C4-2B (cell line): ENCODE measurements at regions not wholly inside any gene's neighbourhood (a gene's known extent, or its start where the extent isn't known, plus 50 kb on each side); places are given as distances from the start of the nearest gene placed in this dataset.

Experiments used
- H3K27ac ChIP-seq: fragments of 450-650 bp; 2 replicates; pipeline ENCODE4 v1.5.1; 2017
- ZFX ChIP-seq: fragments of 450-650 bp; IDR thresholded peaks from 2 replicates; pipeline ENCODE4 v1.6.1; 2017
- TF ChIP-seq, protein P1 (sequence below): fragments of 450-650 bp; conservative IDR thresholded peaks from 2 replicates; pipeline ENCODE4 v1.5.1; 2017; ENCODE audit warnings: mild to moderate bottlenecking

DNA sequence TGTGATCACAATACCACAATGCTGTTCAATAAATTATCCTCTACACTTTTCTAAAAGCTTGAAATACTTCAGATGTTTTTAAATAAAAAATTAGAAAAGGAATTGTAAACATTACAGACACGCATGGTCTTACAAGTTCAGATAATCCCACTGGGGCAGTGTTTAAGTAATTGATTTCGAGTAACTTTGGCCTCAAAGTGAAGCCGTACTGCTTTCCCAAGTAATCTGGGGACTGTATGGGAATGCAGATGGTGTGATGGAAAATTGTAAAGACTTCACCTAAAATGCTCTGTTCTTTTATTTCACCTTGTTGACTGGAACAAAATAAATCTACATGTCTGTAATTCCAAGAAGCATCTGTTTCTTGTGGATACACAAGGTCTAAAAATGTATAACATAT, 401.7 kb upstream of the LYPLAL1 start:
- H3K27ac ChIP-seq, result no peak overlapping the region
- no peak for TF ChIP-seq ZFX
- TF ChIP-seq, protein P1, sequence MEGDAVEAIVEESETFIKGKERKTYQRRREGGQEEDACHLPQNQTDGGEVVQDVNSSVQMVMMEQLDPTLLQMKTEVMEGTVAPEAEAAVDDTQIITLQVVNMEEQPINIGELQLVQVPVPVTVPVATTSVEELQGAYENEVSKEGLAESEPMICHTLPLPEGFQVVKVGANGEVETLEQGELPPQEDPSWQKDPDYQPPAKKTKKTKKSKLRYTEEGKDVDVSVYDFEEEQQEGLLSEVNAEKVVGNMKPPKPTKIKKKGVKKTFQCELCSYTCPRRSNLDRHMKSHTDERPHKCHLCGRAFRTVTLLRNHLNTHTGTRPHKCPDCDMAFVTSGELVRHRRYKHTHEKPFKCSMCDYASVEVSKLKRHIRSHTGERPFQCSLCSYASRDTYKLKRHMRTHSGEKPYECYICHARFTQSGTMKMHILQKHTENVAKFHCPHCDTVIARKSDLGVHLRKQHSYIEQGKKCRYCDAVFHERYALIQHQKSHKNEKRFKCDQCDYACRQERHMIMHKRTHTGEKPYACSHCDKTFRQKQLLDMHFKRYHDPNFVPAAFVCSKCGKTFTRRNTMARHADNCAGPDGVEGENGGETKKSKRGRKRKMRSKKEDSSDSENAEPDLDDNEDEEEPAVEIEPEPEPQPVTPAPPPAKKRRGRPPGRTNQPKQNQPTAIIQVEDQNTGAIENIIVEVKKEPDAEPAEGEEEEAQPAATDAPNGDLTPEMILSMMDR, result no peak

DNA sequence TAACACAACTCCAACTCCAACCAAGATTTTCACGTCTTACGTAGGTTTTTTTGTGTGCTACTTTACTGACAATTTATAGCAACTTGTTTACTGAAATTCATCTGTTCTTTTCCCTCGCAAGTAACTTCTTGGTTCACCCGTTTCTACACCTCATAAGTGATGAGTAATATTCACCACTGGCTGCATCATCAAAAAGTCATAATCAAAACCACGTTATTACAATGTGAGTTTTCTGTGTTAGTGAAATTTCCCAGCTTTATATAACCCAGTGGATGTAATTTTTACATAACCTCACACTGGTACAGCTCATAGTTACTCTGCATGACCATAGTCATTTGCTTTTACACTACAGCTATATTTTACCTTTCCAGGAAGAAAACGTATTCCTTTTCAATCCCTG, 401.1 kb upstream of the LYPLAL1 start:
- TF ChIP-seq, protein P1, result no peak
- no peak for TF ChIP-seq ZFX
- no peak overlapping the region for H3K27ac ChIP-seq

DNA sequence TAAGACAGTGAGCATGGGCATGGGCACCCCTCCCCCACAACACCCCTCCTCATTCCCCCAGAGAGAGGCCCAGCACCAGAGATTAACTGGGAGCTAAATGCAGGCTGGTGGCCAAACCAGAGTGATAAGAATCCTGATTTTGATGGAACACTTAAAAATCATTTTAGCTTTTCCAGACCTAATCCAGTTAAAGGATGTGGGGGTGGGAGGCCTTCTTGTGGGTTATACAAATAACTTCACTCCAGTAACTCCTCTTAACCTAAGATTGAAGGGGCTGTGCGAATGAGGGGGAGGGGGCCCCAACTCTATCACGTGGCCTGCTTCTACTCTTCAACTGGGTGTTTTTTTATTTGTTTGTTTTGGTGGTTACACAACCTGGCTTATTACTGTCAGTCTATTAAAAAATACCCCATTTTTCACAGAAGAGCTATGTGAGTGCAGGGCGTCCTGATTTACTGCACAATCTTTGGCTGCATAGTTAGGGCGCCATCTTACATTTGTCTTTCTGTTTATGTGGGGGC, 398.1 kb upstream of the LYPLAL1 start:
- TF ChIP-seq, protein P1, result no peak
- no peak for TF ChIP-seq ZFX
- H3K27ac ChIP-seq, result no peak overlapping the region

DNA sequence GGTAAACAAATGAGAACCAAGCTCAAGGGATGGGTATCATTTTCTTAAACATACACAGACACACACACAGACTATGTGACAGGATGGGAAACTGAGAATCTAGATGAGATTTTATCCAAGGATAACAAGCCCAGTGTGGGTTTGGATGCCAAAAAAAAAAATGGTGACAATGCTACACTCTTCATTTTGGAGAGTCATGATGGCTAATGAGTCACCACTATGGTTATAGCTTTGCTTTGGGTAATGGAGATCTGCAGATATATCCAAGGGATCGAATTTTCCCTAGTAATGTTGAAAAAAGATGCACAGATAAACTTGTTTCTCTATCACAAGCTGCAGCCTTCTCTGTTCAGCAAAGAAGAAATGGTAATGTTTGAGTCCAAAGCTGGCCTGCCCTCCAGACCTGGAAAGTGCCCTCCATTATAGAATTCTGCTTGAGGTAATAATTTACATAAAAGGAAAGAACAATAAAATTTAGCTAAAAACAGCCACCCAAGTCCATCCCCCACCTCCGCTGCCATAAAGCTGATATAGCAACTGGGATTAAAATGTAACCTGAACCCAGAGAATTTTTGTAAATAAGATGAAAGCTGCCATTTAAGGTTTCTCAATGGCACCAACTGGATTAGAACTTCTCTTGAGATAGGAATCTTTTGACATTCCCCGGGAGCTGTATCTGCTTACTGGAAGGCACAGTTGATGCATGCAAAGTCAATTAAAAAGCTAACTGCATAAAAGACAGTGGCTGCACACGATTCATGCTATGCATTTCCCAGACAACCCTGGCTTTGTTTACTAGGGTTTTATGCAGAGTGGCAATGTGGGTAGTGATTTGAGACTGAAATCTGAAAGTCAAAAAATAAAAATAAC, 395.2 kb upstream of the LYPLAL1 start:
- TF ChIP-seq, protein P1, result no peak
- no peak for TF ChIP-seq ZFX
- H3K27ac ChIP-seq, result no peak overlapping the region

DNA sequence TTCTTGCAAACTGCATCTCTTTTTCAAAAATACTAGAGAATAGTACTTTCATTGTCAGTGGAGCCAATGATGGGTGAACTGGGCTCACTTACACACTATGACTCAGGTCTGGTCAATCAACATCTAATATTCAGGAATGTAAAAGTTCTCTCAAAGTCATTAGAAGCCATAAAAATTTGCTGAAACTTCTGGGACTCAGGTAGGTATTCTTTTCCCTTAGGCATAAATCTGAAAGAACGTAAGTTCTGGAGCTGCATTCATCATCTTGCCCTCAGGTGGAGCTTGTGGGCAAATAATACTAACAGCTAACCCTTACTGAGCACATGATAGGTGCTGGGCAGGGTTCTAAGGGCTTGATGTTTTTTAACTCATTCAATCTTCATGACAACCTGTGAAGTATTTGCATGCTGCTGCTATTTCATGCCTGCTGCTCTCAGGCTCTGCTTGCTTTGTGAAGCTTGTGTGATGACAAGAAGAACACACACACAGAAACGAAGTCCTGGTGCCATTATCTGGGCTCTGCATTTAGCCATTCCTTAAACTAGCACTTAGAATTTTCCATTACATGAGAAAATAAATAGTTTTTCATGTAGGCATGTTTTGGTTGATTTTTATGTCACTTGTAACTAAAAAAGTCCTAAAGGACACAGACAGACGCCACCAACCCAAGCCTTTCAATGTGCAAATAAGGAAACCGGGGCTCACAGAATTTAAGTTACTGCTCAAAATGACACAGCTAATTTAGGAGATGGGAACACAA, 394.2 kb upstream of the LYPLAL1 start:
- TF ChIP-seq ZFX, result no peak
- TF ChIP-seq, protein P1, result no peak
- no peak overlapping the region for H3K27ac ChIP-seq

DNA sequence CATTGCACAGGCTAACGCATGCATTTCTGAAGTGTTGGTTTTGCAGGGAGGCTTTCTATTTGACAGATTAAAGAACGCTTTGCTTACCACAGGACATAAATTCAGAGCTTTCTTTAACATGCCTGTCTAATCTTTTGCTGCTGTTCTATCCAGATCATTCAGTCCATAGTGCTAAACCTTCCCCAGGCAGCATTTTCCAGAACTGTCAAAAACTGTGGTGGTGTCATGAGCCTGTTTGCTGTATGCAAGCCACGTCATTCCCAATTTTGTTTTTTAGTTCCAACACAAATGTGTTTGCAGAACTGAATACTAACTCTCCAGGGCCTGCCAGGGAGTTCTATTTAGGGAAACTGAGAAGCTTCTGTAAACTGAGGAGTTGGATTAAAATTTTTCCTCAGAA, 390.5 kb upstream of the LYPLAL1 start:
- TF ChIP-seq, protein P1, result no peak
- TF ChIP-seq ZFX, result no peak
- no peak overlapping the region for H3K27ac ChIP-seq

DNA sequence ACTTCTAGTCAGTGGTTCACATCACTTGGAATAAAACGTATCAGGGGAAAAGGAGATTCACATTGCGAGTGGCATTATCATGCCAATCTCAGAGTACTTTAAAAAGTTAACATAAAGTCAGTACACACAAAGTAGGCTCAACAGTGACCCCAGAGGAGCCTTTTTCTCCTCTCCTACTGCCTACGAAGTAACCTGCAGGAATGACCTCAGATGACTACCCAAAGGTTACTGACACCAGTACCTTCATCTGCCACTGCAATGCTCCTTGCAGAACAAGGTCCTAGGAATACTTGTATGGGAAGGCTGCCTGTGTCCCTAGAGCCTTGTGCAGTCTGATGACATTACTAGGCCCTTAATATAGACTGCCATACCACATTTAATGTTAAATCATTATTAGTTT, 389.8 kb upstream of the LYPLAL1 start:
- no peak for TF ChIP-seq ZFX
- TF ChIP-seq, protein P1, result peak; percentile 47
- no peak overlapping the region for H3K27ac ChIP-seq
